ENCODE measurements at regions not wholly inside any gene's neighbourhood (a gene's known extent, or its start where the extent isn't known, plus 50 kb on each side); places are given as distances from the start of the nearest gene placed in this dataset.

DNA sequence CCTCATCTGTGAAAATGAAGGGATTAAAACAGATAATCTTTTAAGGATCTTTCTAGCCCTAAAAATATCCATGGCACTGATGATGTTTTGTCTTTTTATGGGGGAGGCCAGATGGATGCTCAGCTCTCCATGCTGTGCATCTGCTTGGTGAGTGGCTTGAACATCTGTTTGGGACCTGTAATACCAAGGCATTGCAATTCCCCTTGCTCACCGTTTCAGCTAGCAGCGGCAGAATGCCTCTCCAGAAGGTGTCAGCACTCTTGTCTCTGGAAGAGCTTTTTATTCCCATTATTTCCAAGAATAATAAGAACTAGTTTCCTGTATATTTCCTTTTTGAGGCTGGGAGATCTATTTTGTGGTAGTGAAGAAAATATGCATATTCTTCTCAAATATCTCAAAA, 151.9 kb upstream of the ANK2 start:
- H3K4me3 ChIP-seq (ENCODE audit: low read depth in 1 of 2, low read length in 2 of 2) = no peak overlapping the region
- H3K36me3 ChIP-seq (ENCODE audit: control insufficient read depth in 1 of 2, insufficient read depth in 2 of 2, low read length in 2 of 2) = no peaks in the 10 kb centered on the region
- H3K27me3 ChIP-seq (ENCODE audit: control insufficient read depth in 1 of 2, insufficient read depth in 2 of 2, low read length in 2 of 2) = peaks cover 0 to 3% of the 10 kb centered on the region in 2 donors
- no peaks in the 10 kb centered on the region for H3K4me1 ChIP-seq (ENCODE audit: control insufficient read depth in 1 of 2, insufficient read depth in 2 of 2, low read length in 2 of 2)
- H3K9ac ChIP-seq (ENCODE audit: low read depth in 1 of 2, low read length in 2 of 2) = no peak overlapping the region
- H3K9me3 ChIP-seq (ENCODE audit: control insufficient read depth in 1 of 2, low read length in 2 of 2) = no peaks in the 10 kb centered on the region
- no peak overlapping the region for H3K27ac ChIP-seq (ENCODE audit: low read depth, low read length)

GRCh38 chr4:112898357-112899141, 150.9 kb upstream of the ANK2 start:
- H3K4me3 ChIP-seq (ENCODE audit: low read depth in 1 of 2, low read length in 2 of 2) = no peak overlapping the region
- H3K27me3 ChIP-seq (ENCODE audit: control insufficient read depth in 1 of 2, insufficient read depth in 2 of 2, low read length in 2 of 2) = peaks cover 0 to 3% of the 10 kb centered on the region in 2 donors
- no peaks in the 10 kb centered on the region for H3K4me1 ChIP-seq (ENCODE audit: control insufficient read depth in 1 of 2, insufficient read depth in 2 of 2, low read length in 2 of 2)
- H3K9me3 ChIP-seq (ENCODE audit: control insufficient read depth in 1 of 2, low read length in 2 of 2) = no peaks in the 10 kb centered on the region
- H3K27ac ChIP-seq (ENCODE audit: low read depth, low read length) = no peak overlapping the region
- H3K9ac ChIP-seq (ENCODE audit: low read depth in 1 of 2, low read length in 2 of 2) = no peak overlapping the region
- no peaks in the 10 kb centered on the region for H3K36me3 ChIP-seq (ENCODE audit: control insufficient read depth in 1 of 2, insufficient read depth in 2 of 2, low read length in 2 of 2)

DNA sequence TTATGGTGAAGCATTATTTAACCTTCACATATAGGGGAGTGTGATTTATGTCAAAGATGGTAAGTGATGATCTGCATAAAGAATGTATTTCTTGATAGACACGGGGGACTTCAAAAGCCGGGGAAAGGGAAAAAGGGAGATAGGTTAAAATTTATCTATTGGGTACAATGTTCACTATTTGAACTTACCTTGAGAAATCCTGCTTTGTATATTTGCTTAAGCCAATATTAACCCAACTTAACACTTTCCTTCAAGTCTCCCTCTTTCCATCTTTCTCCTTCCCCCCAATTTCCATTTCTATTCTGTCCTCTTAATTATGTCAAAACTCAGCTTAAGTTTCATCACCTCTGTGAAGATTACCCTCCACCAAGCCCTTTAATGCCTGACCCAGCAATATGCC, 149.0 kb upstream of the ANK2 start:
- Histone ChIP-seq H3K9ac (ENCODE audit: low read depth in 1 of 2, low read length in 2 of 2) (no peak overlapping the region), H3K27me3 (ENCODE audit: control insufficient read depth in 1 of 2, insufficient read depth in 2 of 2, low read length in 2 of 2) (peaks cover 0 to 3% of the 10 kb centered on the region in 2 donors), H3K27ac (ENCODE audit: low read depth, low read length) (no peak overlapping the region), H3K4me3 (ENCODE audit: low read depth in 1 of 2, low read length in 2 of 2) (no peak overlapping the region), H3K36me3 (ENCODE audit: control insufficient read depth in 1 of 2, insufficient read depth in 2 of 2, low read length in 2 of 2) (no peaks in the 10 kb centered on the region), H3K9me3 (ENCODE audit: control insufficient read depth in 1 of 2, low read length in 2 of 2) (no peaks in the 10 kb centered on the region), H3K4me1 (ENCODE audit: control insufficient read depth in 1 of 2, insufficient read depth in 2 of 2, low read length in 2 of 2) (no peaks in the 10 kb centered on the region)

- H3K36me3 ChIP-seq (ENCODE audit: control insufficient read depth in 1 of 2, insufficient read depth in 2 of 2, low read length in 2 of 2) = no peaks in the 10 kb centered on the region
- H3K27me3 ChIP-seq (ENCODE audit: control insufficient read depth in 1 of 2, insufficient read depth in 2 of 2, low read length in 2 of 2) = peaks cover 0 to 3% of the 10 kb centered on the region in 2 donors
- H3K27ac ChIP-seq (ENCODE audit: low read depth, low read length) = no peak overlapping the region
- H3K9ac ChIP-seq (ENCODE audit: low read depth in 1 of 2, low read length in 2 of 2) = no peak overlapping the region
- H3K9me3 ChIP-seq (ENCODE audit: control insufficient read depth in 1 of 2, low read length in 2 of 2) = no peaks in the 10 kb centered on the region
- H3K4me3 ChIP-seq (ENCODE audit: low read depth in 1 of 2, low read length in 2 of 2) = no peak overlapping the region
- H3K4me1 ChIP-seq (ENCODE audit: control insufficient read depth in 1 of 2, insufficient read depth in 2 of 2, low read length in 2 of 2) = no peaks in the 10 kb centered on the region
Measured at GRCh38 chr4:112901962-112902411, 147.5 kb upstream of the ANK2 start.

GRCh38 chr4:112905728-112906127, 143.7 kb upstream of the ANK2 start:
- no peak overlapping the region for H3K9ac ChIP-seq (ENCODE audit: low read depth in 1 of 2, low read length in 2 of 2)

DNA sequence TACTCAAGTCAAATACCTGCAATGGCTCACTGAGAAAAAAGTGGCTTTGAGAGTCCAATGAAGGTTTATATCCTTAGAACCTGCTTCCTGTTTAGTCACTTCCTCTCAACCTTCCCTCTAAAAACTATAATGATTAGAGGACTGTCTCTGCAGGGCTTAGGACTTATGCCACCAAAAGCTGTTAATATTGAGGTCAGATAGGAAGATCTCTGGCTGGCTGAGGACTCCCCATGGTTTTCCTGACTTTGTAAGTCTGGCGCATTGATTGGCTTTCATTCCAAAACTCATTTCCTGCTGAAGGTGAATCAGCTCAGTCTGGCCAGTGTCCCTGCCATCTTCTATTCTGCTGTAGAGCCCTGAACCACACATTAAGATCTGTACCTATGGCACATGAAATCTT, 140.9 kb upstream of the ANK2 start:
- Histone ChIP-seq H3K27ac (ENCODE audit: low read depth, low read length) (no peak overlapping the region), H3K36me3 (ENCODE audit: control insufficient read depth in 1 of 2, insufficient read depth in 2 of 2, low read length in 2 of 2) (no peaks in the 10 kb centered on the region), H3K4me3 (ENCODE audit: low read depth in 1 of 2, low read length in 2 of 2) (no peak overlapping the region), H3K4me1 (ENCODE audit: control insufficient read depth in 1 of 2, insufficient read depth in 2 of 2, low read length in 2 of 2) (no peaks in the 10 kb centered on the region), H3K9me3 (ENCODE audit: control insufficient read depth in 1 of 2, low read length in 2 of 2) (no peaks in the 10 kb centered on the region), H3K9ac (ENCODE audit: low read depth in 1 of 2, low read length in 2 of 2) (no peak overlapping the region), H3K27me3 (ENCODE audit: control insufficient read depth in 1 of 2, insufficient read depth in 2 of 2, low read length in 2 of 2) (no peaks in the 10 kb centered on the region)

More at GRCh38 chr4:112905728-112906127, 143.7 kb upstream of the ANK2 start:
- no peaks in the 10 kb centered on the region for H3K4me1 ChIP-seq (ENCODE audit: control insufficient read depth in 1 of 2, insufficient read depth in 2 of 2, low read length in 2 of 2)
- no peak overlapping the region for H3K27ac ChIP-seq (ENCODE audit: low read depth, low read length)
- no peaks in the 10 kb centered on the region for H3K9me3 ChIP-seq (ENCODE audit: control insufficient read depth in 1 of 2, low read length in 2 of 2)
- no peak overlapping the region for H3K4me3 ChIP-seq (ENCODE audit: low read depth in 1 of 2, low read length in 2 of 2)
- H3K27me3 ChIP-seq (ENCODE audit: control insufficient read depth in 1 of 2, insufficient read depth in 2 of 2, low read length in 2 of 2) = no peaks in the 10 kb centered on the region
- H3K36me3 ChIP-seq (ENCODE audit: control insufficient read depth in 1 of 2, insufficient read depth in 2 of 2, low read length in 2 of 2) = no peaks in the 10 kb centered on the region

DNA sequence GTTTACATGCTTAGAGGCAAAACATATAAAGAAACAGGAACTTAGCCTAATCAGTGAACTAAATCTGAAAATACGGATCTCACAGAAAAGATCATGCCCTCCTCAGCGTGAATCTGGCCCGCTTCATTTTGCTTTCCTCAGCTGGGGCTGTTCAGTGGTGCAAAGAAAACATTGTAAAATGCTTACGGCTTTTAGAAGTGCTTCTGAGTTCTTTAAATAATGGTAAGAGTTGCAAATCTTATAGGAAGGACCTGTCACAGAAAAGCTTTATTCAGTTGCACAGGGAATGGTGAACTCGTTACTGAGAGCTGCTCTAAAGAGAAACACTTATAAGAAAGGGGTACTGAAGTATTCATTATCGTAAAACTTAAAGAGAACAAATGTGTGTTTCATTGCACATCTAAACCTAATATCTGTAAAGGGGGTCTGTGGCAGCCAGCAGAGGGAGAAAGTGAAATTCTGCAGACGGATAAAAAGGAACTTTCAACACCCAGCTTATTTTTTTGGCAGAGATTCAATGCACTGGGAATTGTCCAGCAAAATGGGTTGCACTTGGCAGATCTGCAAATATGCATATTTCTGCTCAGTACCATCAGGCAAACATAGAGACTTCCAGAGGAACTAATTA, 139.2 kb upstream of the ANK2 start:
- Histone ChIP-seq H3K4me1 (ENCODE audit: control insufficient read depth in 1 of 2, insufficient read depth in 2 of 2, low read length in 2 of 2) (no peaks in the 10 kb centered on the region), H3K27me3 (ENCODE audit: control insufficient read depth in 1 of 2, insufficient read depth in 2 of 2, low read length in 2 of 2) (no peaks in the 10 kb centered on the region), H3K9me3 (ENCODE audit: control insufficient read depth in 1 of 2, low read length in 2 of 2) (no peaks in the 10 kb centered on the region), H3K9ac (ENCODE audit: low read depth in 1 of 2, low read length in 2 of 2) (no peak overlapping the region), H3K27ac (ENCODE audit: low read depth, low read length) (no peak overlapping the region), H3K4me3 (ENCODE audit: low read depth in 1 of 2, low read length in 2 of 2) (no peak overlapping the region), H3K36me3 (ENCODE audit: control insufficient read depth in 1 of 2, insufficient read depth in 2 of 2, low read length in 2 of 2) (no peaks in the 10 kb centered on the region)

- H3K9ac ChIP-seq (ENCODE audit: low read depth in 1 of 2, low read length in 2 of 2) = no peak overlapping the region
- no peaks in the 10 kb centered on the region for H3K9me3 ChIP-seq (ENCODE audit: control insufficient read depth in 1 of 2, low read length in 2 of 2)
- H3K27me3 ChIP-seq (ENCODE audit: control insufficient read depth in 1 of 2, insufficient read depth in 2 of 2, low read length in 2 of 2) = no peaks in the 10 kb centered on the region
- no peaks in the 10 kb centered on the region for H3K36me3 ChIP-seq (ENCODE audit: control insufficient read depth in 1 of 2, insufficient read depth in 2 of 2, low read length in 2 of 2)
- H3K4me1 ChIP-seq (ENCODE audit: control insufficient read depth in 1 of 2, insufficient read depth in 2 of 2, low read length in 2 of 2) = no peaks in the 10 kb centered on the region
- no peak overlapping the region for H3K4me3 ChIP-seq (ENCODE audit: low read depth in 1 of 2, low read length in 2 of 2)
- H3K27ac ChIP-seq (ENCODE audit: low read depth, low read length) = no peak overlapping the region
Measured at GRCh38 chr4:112916868-112917267, 132.6 kb upstream of the ANK2 start.

GRCh38 chr4:112923516-112923915, 125.9 kb upstream of the ANK2 start:
- H3K27ac ChIP-seq (ENCODE audit: low read depth, low read length) = no peak overlapping the region

DNA sequence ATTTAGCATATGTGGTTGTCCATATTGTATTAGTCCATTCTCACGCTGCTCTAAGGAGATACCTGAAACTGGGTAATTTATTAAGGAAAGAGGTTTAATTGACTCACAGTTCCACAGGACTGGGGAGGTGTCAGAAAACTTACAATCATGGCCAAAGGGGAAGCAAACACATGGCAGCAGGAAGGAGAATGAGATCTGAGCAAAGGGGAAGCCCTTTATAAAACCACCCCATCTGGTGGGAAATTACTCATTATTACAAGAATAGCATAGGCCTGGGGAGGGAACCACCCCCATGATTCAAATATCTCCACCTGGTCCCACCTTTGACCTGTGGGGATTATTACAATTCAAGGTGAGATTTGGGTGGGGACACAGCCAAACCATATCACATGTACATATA, 122.6 kb upstream of the ANK2 start:
- Histone ChIP-seq H3K36me3 (ENCODE audit: control insufficient read depth in 1 of 2, insufficient read depth in 2 of 2, low read length in 2 of 2) (no peaks in the 10 kb centered on the region), H3K27ac (ENCODE audit: low read depth, low read length) (no peak overlapping the region), H3K9me3 (ENCODE audit: control insufficient read depth in 1 of 2, low read length in 2 of 2) (no peaks in the 10 kb centered on the region), H3K9ac (ENCODE audit: low read depth in 1 of 2, low read length in 2 of 2) (no peak overlapping the region), H3K27me3 (ENCODE audit: control insufficient read depth in 1 of 2, insufficient read depth in 2 of 2, low read length in 2 of 2) (no peaks in the 10 kb centered on the region), H3K4me1 (ENCODE audit: control insufficient read depth in 1 of 2, insufficient read depth in 2 of 2, low read length in 2 of 2) (no peaks in the 10 kb centered on the region), H3K4me3 (ENCODE audit: low read depth in 1 of 2, low read length in 2 of 2) (no peak overlapping the region)

More at GRCh38 chr4:112923516-112923915, 125.9 kb upstream of the ANK2 start:
- no peaks in the 10 kb centered on the region for H3K4me1 ChIP-seq (ENCODE audit: control insufficient read depth in 1 of 2, insufficient read depth in 2 of 2, low read length in 2 of 2)
- H3K4me3 ChIP-seq (ENCODE audit: low read depth in 1 of 2, low read length in 2 of 2) = no peak overlapping the region
- H3K27me3 ChIP-seq (ENCODE audit: control insufficient read depth in 1 of 2, insufficient read depth in 2 of 2, low read length in 2 of 2) = no peaks in the 10 kb centered on the region
- H3K9ac ChIP-seq (ENCODE audit: low read depth in 1 of 2, low read length in 2 of 2) = no peak overlapping the region
- H3K9me3 ChIP-seq (ENCODE audit: control insufficient read depth in 1 of 2, low read length in 2 of 2) = no peaks in the 10 kb centered on the region
- no peaks in the 10 kb centered on the region for H3K36me3 ChIP-seq (ENCODE audit: control insufficient read depth in 1 of 2, insufficient read depth in 2 of 2, low read length in 2 of 2)
